Thyroid gland (tissue), 4 donors: ENCODE measurements at regions not wholly inside any gene's neighbourhood (a gene's known extent, or its start where the extent isn't known, plus 50 kb on each side); places are given as distances from the start of the nearest gene placed in this dataset.

Source experiments
- DNase-seq, 2 donors: peaks; one replicate each; pipeline ENCODE4 v3.0.0-alpha.2; 2019
- H3K27ac ChIP-seq, 3 donors: fragments of 200-600 bp; sonication (generic); 1 replicate in 2 of 3; 2 replicates in 1 of 3; pipeline ENCODE4 v1.5.1; 2016 to 2019; ENCODE audit warnings: mild to moderate bottlenecking in 1 of 3, moderate library complexity in 1 of 3
- H3K27me3 ChIP-seq: fragments of 200-600 bp; sonication (generic); one replicate; pipeline ENCODE4 v1.5.1; 2019
- H3K36me3 ChIP-seq, 2 donors: fragments of 200-600 bp; sonication (generic); one replicate each; pipeline ENCODE4 v1.5.1; 2016 to 2019
- H3K4me1 ChIP-seq, 2 donors: fragments of 200-600 bp; sonication (generic); one replicate each; pipeline ENCODE4 v1.5.1; 2017 to 2019
- H3K4me3 ChIP-seq, 3 donors: fragments of 200-600 bp; sonication (generic); replicated peaks in 1 of 3; 1 replicate in 2 of 3; 2 replicates in 1 of 3; pipeline ENCODE4 v1.5.1; 2016; ENCODE audit warnings: mild to moderate bottlenecking in 1 of 3
- H3K9me3 ChIP-seq: fragments of 200-600 bp; sonication (generic); one replicate; pipeline ENCODE4 v1.5.1; 2017
- CTCF ChIP-seq, 6 experiments: fragments of 200-600 bp in 3 of 6; fragments of 450-650 bp in 3 of 6; sonication (generic) in 3 of 6; IDR thresholded peaks; one replicate each; pipeline ENCODE4 v1.5.1; 2016 to 2019; ENCODE audit warnings: antibody characterized with exemption in 6 of 6, mild to moderate bottlenecking in 2 of 6, inconsistent platforms in 1 of 6, moderate library complexity in 1 of 6
- POLR2A ChIP-seq, 2 donors: fragments of 450-650 bp; IDR thresholded peaks; one replicate each; pipeline ENCODE4 v1.6.1; 2017; ENCODE audit warnings: antibody characterized with exemption in 2 of 2, mild to moderate bottlenecking in 2 of 2, moderate library complexity in 1 of 2
- WGBS, 2 donors: methylation state at CpG; one replicate each; pipeline ENCODE4 v1.1.5; 2017; 5-methylcytosine and 5-hydroxymethylcytosine counted together
- intact Hi-C: fragments of 100-400 bp; cut with DNase I; formaldehyde crosslinking; loops from one replicate; pipeline ENCODE4 v1.15.1; 2023

- DNase-seq, result no peak
- Histone ChIP-seq H3K27ac (no peak overlapping the region), H3K4me1 (peaks cover 0 to 3% of the 10 kb centered on the region in 2 donors), H3K9me3 (no peaks in the 10 kb centered on the region), H3K36me3 (no peaks in the 10 kb centered on the region), H3K4me3 (no peak overlapping the region), H3K27me3 (no peaks in the 10 kb centered on the region)
- TF ChIP-seq POLR2A (IDR thresholded peaks at IDR 0.05), result no peak
- intact Hi-C loops, result no loop called here
These were observed 283.6 kb downstream of the ELAVL2 start for GRCh38 chr9:23542438-23542837.

GRCh38 chr9:23542927-23543326 is 283.1 kb downstream of the ELAVL2 start:
- H3K27ac ChIP-seq, result no peak overlapping the region
- H3K4me1 ChIP-seq, result no peaks in the 10 kb centered on the region
- H3K27me3 ChIP-seq, result no peaks in the 10 kb centered on the region
- DNase-seq, result no peak
- no peak overlapping the region for H3K4me3 ChIP-seq
- no peaks in the 10 kb centered on the region for H3K9me3 ChIP-seq
- TF ChIP-seq CTCF (IDR thresholded peaks at IDR 0.05) (no peak), POLR2A (IDR thresholded peaks at IDR 0.05) (no peak)
- WGBS, 2 donors, result 71 to 78% methylated on average over 1 of the region's 1 CpG
- H3K36me3 ChIP-seq, result no peaks in the 10 kb centered on the region
- intact Hi-C loops, result no loop called here

GRCh38 chr9:23543419-23543818 is 282.6 kb downstream of the ELAVL2 start:
- intact Hi-C loops, result no loop called here
- H3K36me3 ChIP-seq, result no peaks in the 10 kb centered on the region
- no peak for DNase-seq
- no peak overlapping the region for H3K27ac ChIP-seq
- no peak overlapping the region for H3K4me3 ChIP-seq
- TF ChIP-seq POLR2A (IDR thresholded peaks at IDR 0.05), result no peak
- TF ChIP-seq CTCF (IDR thresholded peaks at IDR 0.05), result no peak
- no peaks in the 10 kb centered on the region for H3K4me1 ChIP-seq
- no peaks in the 10 kb centered on the region for H3K27me3 ChIP-seq
- WGBS, 2 donors, result 78 to 83% methylated on average over 3 of the region's 3 CpGs
- H3K9me3 ChIP-seq, result no peaks in the 10 kb centered on the region

- intact Hi-C loops, result no loop called here
- no peaks in the 10 kb centered on the region for H3K36me3 ChIP-seq
- no peaks in the 10 kb centered on the region for H3K4me1 ChIP-seq
- H3K27me3 ChIP-seq, result no peaks in the 10 kb centered on the region
- WGBS, 2 donors, result 90 to 92% methylated on average over 3 of the region's 3 CpGs
- DNase-seq, result no peak
- no peaks in the 10 kb centered on the region for H3K9me3 ChIP-seq
- H3K4me3 ChIP-seq, result no peak overlapping the region
- TF ChIP-seq POLR2A (IDR thresholded peaks at IDR 0.05), result no peak
- no peak for TF ChIP-seq CTCF (IDR thresholded peaks at IDR 0.05)
- no peak overlapping the region for H3K27ac ChIP-seq
These were observed 280.3 kb downstream of the ELAVL2 start for GRCh38 chr9:23545728-23546127.

- no peak for TF ChIP-seq CTCF (IDR thresholded peaks at IDR 0.05)
- no peak for TF ChIP-seq POLR2A (IDR thresholded peaks at IDR 0.05)
- no peaks in the 10 kb centered on the region for H3K4me1 ChIP-seq
- no peak for DNase-seq
These were observed 274.7 kb downstream of the ELAVL2 start for GRCh38 chr9:23551311-23551721.

More at GRCh38 chr9:23551311-23551721, 274.7 kb downstream of the ELAVL2 start:
- Histone ChIP-seq H3K36me3 (no peaks in the 10 kb centered on the region), H3K4me3 (no peak overlapping the region), H3K27me3 (no peaks in the 10 kb centered on the region), H3K27ac (no peak overlapping the region), H3K9me3 (no peaks in the 10 kb centered on the region)
- intact Hi-C loops, result no loop called here
- 84 to 85% methylated on average over 2 of the region's 2 CpGs for WGBS, 2 donors
